ENCODE measurements at regions not wholly inside any gene's neighbourhood (a gene's known extent, or its start where the extent isn't known, plus 50 kb on each side); places are given as distances from the start of the nearest gene placed in this dataset.
"Not testable (repeated sequence)": the region's sequence is repeated elsewhere in the genome, so short reads cannot be mapped to it uniquely, and the experiment has no call there.

DNA sequence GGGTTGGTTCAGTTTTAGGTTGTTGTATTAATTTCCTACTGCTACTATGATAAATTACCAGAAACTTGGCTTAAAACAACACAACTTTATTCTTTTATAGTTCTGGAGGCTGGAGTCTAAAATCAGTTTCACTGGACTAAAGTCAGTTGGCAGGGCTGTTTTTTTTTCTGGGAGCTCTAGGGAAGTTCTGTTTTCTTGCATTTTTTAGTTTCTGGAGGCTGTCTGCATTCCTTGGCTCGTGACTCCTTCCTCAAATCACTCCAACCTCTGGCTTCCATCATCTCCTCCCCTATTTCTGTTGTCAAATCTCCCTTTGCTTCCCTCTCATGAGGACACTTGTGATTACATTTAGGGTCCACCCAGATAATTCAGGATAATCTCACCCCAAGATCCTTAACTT lies 51.3 kb upstream of the SUB1 start:
- H3K4me3 ChIP-seq (replicated peaks in 1 of 2; ENCODE audit: low read depth in 2 of 2, low read length in 2 of 2), result no peak overlapping the region
- peak in 1 of 2 donors; percentile 69 for DNase-seq (ENCODE audit: low read depth in 2 of 2)
- TF ChIP-seq CTCF (IDR thresholded peaks at IDR 0.05; ENCODE audit: low read depth, low read length), result no peak

DNA sequence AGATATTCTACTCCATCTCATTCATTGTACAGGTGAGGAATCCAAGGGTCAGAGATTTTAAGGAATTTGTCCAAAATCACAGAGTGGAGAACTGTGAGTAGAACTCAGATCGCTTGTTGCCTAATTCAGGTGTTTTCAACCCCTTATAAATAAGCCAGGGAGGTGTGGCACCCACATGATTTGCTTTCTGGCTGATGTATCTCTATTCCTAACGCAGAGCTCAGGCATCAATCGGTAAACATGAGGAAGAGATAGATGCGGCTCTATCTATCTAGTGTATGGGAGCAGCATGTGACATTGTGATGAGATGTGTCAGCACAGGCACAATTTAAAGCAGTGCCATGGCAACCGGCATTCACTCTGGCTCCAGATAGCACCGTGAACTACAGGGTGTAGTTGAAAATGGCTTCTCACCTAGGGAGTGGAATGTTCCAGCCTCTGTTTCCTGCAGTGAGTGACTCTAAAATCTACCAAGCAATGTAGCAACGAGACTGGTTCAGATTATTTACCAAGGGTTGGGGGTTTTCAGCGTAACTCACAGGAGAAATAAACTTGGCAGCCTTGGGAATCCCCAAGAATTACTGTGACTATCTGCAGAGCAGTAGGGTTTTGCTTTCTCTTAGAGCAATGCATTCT lies 53.4 kb upstream of the SUB1 start:
- no peak for TF ChIP-seq CTCF (IDR thresholded peaks at IDR 0.05; ENCODE audit: low read depth, low read length)
- DNase-seq (ENCODE audit: low read depth in 2 of 2), result peak in 1 of 2 donors; percentile 69
- H3K4me3 ChIP-seq (replicated peaks in 1 of 2; ENCODE audit: low read depth in 2 of 2, low read length in 2 of 2), result peak overlapping the region in 1 of 2 donors; percentile 10

DNA sequence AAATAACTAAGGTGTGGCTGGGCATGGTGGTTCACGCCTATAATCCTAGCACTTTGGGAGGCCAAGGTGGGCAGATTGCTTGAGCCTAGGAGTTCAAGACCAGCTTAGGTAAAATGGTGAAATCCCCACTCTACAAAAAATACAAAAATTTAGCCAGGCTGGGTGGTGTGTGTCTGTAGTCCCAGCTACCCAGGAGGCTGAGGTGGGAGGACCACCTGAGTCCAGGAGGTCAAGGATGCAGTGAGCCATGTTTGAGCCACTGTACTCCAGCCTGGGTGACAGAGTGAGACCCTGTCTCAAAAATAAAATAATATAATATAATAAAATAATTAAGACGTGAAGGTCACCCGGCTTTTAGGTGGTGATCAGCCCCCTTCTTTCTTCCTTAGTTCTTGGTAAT lies 58.0 kb upstream of the SUB1 start:
- not testable (repeated sequence) for DNase-seq (ENCODE audit: low read depth in 2 of 2); H3K4me3 ChIP-seq (replicated peaks in 1 of 2; ENCODE audit: low read depth in 2 of 2, low read length in 2 of 2)

GRCh38 chr5:32526810-32527209 lies 58.5 kb upstream of the SUB1 start:
- DNase-seq (ENCODE audit: low read depth in 2 of 2), result no peak
- no peak for TF ChIP-seq CTCF (IDR thresholded peaks at IDR 0.05; ENCODE audit: low read depth, low read length)
- no peak overlapping the region for H3K4me3 ChIP-seq (replicated peaks in 1 of 2; ENCODE audit: low read depth in 2 of 2, low read length in 2 of 2)

DNA sequence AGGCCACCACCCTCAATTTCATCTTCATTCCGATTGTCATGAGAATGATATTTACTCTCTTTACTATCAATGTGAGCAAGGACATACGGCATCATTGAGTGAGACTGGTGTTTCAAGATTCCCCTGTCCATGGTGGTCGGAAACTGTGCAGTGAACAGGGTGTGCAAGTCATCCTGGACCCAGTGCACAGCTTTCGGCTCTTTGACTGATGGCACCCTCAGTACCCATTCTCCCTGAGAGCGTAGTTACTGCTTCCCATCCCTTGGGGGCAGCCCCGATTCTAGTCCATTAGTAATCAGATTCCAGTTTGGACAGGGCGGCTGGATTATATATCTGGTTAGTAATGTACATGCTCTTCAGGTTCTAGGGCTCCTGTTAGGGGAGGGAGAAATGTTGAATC lies 61.7 kb upstream of the SUB1 start:
- no peak for DNase-seq (ENCODE audit: low read depth in 2 of 2)
- H3K4me3 ChIP-seq (replicated peaks in 1 of 2; ENCODE audit: low read depth in 2 of 2, low read length in 2 of 2), result no peak overlapping the region
- TF ChIP-seq CTCF (IDR thresholded peaks at IDR 0.05; ENCODE audit: low read depth, low read length), result no peak

DNA sequence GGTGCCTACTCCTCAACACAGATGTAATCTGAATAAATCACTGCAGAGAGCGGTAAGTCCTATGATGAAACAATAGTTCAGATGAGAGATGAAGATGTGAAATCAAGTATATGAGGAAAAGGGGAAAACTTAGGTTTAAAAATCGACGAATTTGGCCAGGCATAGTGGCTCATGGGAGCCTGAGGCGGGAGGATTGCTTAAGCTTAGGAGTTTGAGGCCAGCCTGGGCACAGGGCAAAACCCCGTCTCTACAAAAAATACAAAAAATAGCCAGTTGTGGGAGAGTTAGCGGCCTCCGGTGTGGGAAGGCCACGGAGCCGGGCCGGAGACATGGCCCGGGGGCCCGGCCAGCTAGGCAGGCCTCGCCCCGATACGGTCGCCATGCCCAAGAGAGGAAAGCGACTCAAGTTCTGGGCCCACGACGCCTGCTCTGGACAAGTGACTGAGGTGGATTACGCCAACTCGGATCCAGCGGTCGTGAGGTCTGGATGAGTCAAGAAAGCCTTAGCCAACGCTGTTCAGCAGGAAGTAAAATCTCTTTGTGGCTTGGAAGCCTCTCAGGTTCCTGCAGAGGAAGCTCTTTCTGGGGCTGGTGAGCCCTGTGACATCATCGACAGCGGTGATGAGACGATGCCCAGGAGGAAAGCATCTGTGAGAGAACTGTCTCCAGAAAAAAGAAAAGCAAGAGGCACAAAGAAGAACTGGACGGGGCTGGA lies 62.8 kb upstream of the SUB1 start:
- no peak overlapping the region for H3K4me3 ChIP-seq (replicated peaks in 1 of 2; ENCODE audit: low read depth in 2 of 2, low read length in 2 of 2)
- TF ChIP-seq CTCF (IDR thresholded peaks at IDR 0.05; ENCODE audit: low read depth, low read length), result no peak
- DNase-seq (ENCODE audit: low read depth in 2 of 2), result peak; percentile 84 to 94

GRCh38 chr5:32521481-32521880 lies 63.9 kb upstream of the SUB1 start:
- DNase-seq (ENCODE audit: low read depth in 2 of 2), result no peak
- H3K4me3 ChIP-seq (replicated peaks in 1 of 2; ENCODE audit: low read depth in 2 of 2, low read length in 2 of 2), result no peak overlapping the region
- TF ChIP-seq CTCF (IDR thresholded peaks at IDR 0.05; ENCODE audit: low read depth, low read length), result no peak

All from cardiac fibroblast (primary cell).